IMR-90 (cell line): ENCODE measurements at regions not wholly inside any gene's neighbourhood (a gene's known extent, or its start where the extent isn't known, plus 50 kb on each side); places are given as distances from the start of the nearest gene placed in this dataset.

Experiments
- ATAC-seq: fragments of 200-7000 bp; cut with Tn5 transposase; 2 replicates; pipeline ENCODE4 v1.9.1; 2020; ENCODE audit warnings: low read depth, mild to moderate bottlenecking, moderate library complexity
- BruUV-seq: library from RNA; stranded (reverse); fragments of 400-500 nt; replicated peaks from 2 replicates; lab custom pipeline; 2021; lab: Mats Ljungman, UMichigan
- CTCF ChIA-PET: fragments of 300-600 bp; formaldehyde crosslinking; extraction: SDS; loops from one replicate; lab custom pipeline; 2021; ENCODE audit warnings: antibody characterized with exemption; lab: Yijun Ruan, JAX
- POLR2A ChIA-PET: fragments of 300-600 bp; sonication (Branson Sonifier 250); formaldehyde crosslinking; loops from one replicate; lab custom pipeline; 2022; ENCODE audit warnings: antibody characterized with exemption; ENCODE audit not compliant: unreplicated experiment; lab: Charles Lee
- DNase-seq: peaks from one replicate; pipeline ENCODE4 v3.0.0; 2013
- H2AFZ ChIP-seq: replicated peaks from 2 replicates; pipeline ENCODE3; 2013; ENCODE audit warnings: low read length, mild to moderate bottlenecking; ENCODE audit not compliant: poor library complexity
- H2AK5ac ChIP-seq: 2 replicates; pipeline ENCODE4 v1.6.1; 2013; ENCODE audit warnings: low read depth, low read length, inconsistent platforms
- H2AK9ac ChIP-seq: replicated peaks from 2 replicates; pipeline ENCODE3; 2013; ENCODE audit warnings: mild to moderate bottlenecking, low read depth, low read length, moderate library complexity; ENCODE audit not compliant: poor library complexity
- H2BK120ac ChIP-seq: 2 replicates; pipeline ENCODE4 v1.6.1; 2013; ENCODE audit warnings: low read depth, low read length, inconsistent platforms
- H2BK15ac ChIP-seq: 3 replicates; pipeline ENCODE4 v1.6.1; 2013; ENCODE audit warnings: low read depth, low read length, inconsistent platforms
- H2BK20ac ChIP-seq: 2 replicates; pipeline ENCODE4 v1.6.1; 2013; ENCODE audit warnings: low read depth, mild to moderate bottlenecking, inconsistent platforms, low read length, moderate library complexity
- H2BK5ac ChIP-seq: 2 replicates; pipeline ENCODE4 v1.6.1; 2013; ENCODE audit warnings: mild to moderate bottlenecking, low read depth, low read length, inconsistent platforms; ENCODE audit not compliant: poor library complexity, severe bottlenecking
- H3K14ac ChIP-seq: replicated peaks from 2 replicates; pipeline ENCODE4 v1.6.1; 2013; ENCODE audit warnings: low read depth, low read length, inconsistent platforms
- H3K18ac ChIP-seq: 2 replicates; pipeline ENCODE4 v1.6.1; 2013; ENCODE audit warnings: low read depth, low read length, control low read depth
- H3K23ac ChIP-seq: 2 replicates; pipeline ENCODE4 v1.6.1; 2013; ENCODE audit warnings: low read depth, low read length, inconsistent platforms
- H3K27ac ChIP-seq: 2 replicates; pipeline ENCODE4 v1.5.1; 2013; ENCODE audit warnings: mild to moderate bottlenecking, control low read depth, low read length; ENCODE audit not compliant: insufficient read depth
- H3K27me3 ChIP-seq: 2 replicates; pipeline ENCODE4 v1.6.1; 2013; ENCODE audit warnings: low read length; ENCODE audit not compliant: control insufficient read depth, insufficient read depth
- H3K36me3 ChIP-seq: 2 replicates; pipeline ENCODE4 v1.6.1; 2013; ENCODE audit warnings: low read length, mixed read lengths; ENCODE audit not compliant: control insufficient read depth, insufficient read depth
- H3K4ac ChIP-seq: 2 replicates; pipeline ENCODE4 v1.6.1; 2013; ENCODE audit warnings: low read depth, low read length, inconsistent platforms
- H3K4me1 ChIP-seq: 2 replicates; pipeline ENCODE4 v1.6.1; 2013; ENCODE audit warnings: low read length, mixed read lengths; ENCODE audit not compliant: control insufficient read depth, insufficient read depth
- H3K4me2 ChIP-seq: 2 replicates; pipeline ENCODE4 v1.6.1; 2013; ENCODE audit warnings: low read depth, mild to moderate bottlenecking, control low read depth, low read length, moderate library complexity
- H3K4me3 ChIP-seq: 2 replicates; pipeline ENCODE4 v1.5.1; 2013; ENCODE audit warnings: low read depth, mild to moderate bottlenecking, control low read depth, low read length, moderate library complexity; ENCODE audit not compliant: insufficient read depth
- H3K56ac ChIP-seq: 2 replicates; pipeline ENCODE4 v1.6.1; 2013; ENCODE audit warnings: low read length, inconsistent platforms; ENCODE audit not compliant: insufficient read depth; ENCODE audit errors: extremely low read depth
- H3K79me1 ChIP-seq, 2 experiments: 2 replicates each; pipeline ENCODE4 v1.6.1; 2013; ENCODE audit warnings: low read length in 2 of 2, inconsistent platforms in 1 of 2, low read depth in 1 of 2
- H3K9ac ChIP-seq: 2 replicates; pipeline ENCODE4 v1.6.1; 2013; ENCODE audit warnings: low read depth, low read length, control low read depth
- H3K9me1 ChIP-seq: 2 replicates; pipeline ENCODE4 v1.6.1; 2013; ENCODE audit warnings: low read length, inconsistent platforms; ENCODE audit not compliant: insufficient read depth
- H3K9me3 ChIP-seq: 2 replicates; pipeline ENCODE4 v1.6.1; 2013; ENCODE audit warnings: low read length; ENCODE audit not compliant: control insufficient read depth, insufficient read depth
- H4K20me1 ChIP-seq: 2 replicates; pipeline ENCODE4 v1.6.1; 2013; ENCODE audit warnings: low read length, inconsistent platforms; ENCODE audit not compliant: insufficient read depth
- H4K5ac ChIP-seq: 2 replicates; pipeline ENCODE4 v1.6.1; 2013; ENCODE audit warnings: mild to moderate bottlenecking, low read depth, low read length, control low read depth
- H4K8ac ChIP-seq, 2 experiments: 2 replicates each; pipeline ENCODE4 v1.6.1; 2013; ENCODE audit warnings: low read depth in 2 of 2, low read length in 2 of 2, control low read depth in 1 of 2, inconsistent platforms in 1 of 2
- H4K91ac ChIP-seq: 2 replicates; pipeline ENCODE4 v1.6.1; 2013; ENCODE audit warnings: low read depth, low read length, inconsistent platforms; ENCODE audit not compliant: insufficient read depth
- BHLHE40 ChIP-seq: fragments of 150-350 bp; IDR thresholded peaks from 2 replicates; pipeline ENCODE4 v1.6.1; 2016; ENCODE audit warnings: mild to moderate bottlenecking, low read depth, low read length
- CEBPB ChIP-seq: IDR thresholded peaks from 2 replicates; pipeline ENCODE4 v1.6.1; 2012; ENCODE audit warnings: low read depth, low read length, improper control_type of control experiment
- CHD1 ChIP-seq: IDR thresholded peaks from 2 replicates; pipeline ENCODE4 v1.6.1; 2012; ENCODE audit warnings: low read depth, low read length, improper control_type of control experiment
- FOS ChIP-seq: fragments of 150-350 bp; IDR thresholded peaks from 2 replicates; pipeline ENCODE4 v1.6.1; 2016; ENCODE audit warnings: low read depth, low read length
- MAFK ChIP-seq: IDR thresholded peaks from 2 replicates; pipeline ENCODE4 v1.6.1; 2012; ENCODE audit warnings: low read depth, low read length, improper control_type of control experiment
- MAZ ChIP-seq: IDR thresholded peaks from 2 replicates; pipeline ENCODE4 v1.6.1; 2012; ENCODE audit warnings: low read depth, mild to moderate bottlenecking, low read length, improper control_type of control experiment, moderate library complexity, borderline replicate concordance
- MXI1 ChIP-seq: IDR thresholded peaks from 2 replicates; pipeline ENCODE4 v1.6.1; 2012; ENCODE audit warnings: low read depth, mild to moderate bottlenecking, low read length, moderate library complexity, borderline replicate concordance
- NFE2L2 ChIP-seq: fragments of 150-350 bp; IDR thresholded peaks from 2 replicates; pipeline ENCODE4 v1.6.1; 2016; ENCODE audit warnings: low read depth, mild to moderate bottlenecking, low read length
- POLR2A ChIP-seq: IDR thresholded peaks from 2 replicates; pipeline ENCODE4 v1.6.1; 2012; ENCODE audit warnings: mild to moderate bottlenecking, low read depth, low read length
- RAD21 ChIP-seq: IDR thresholded peaks from 2 replicates; pipeline ENCODE4 v1.6.1; 2012; ENCODE audit warnings: low read length, improper control_type of control experiment
- RCOR1 ChIP-seq: IDR thresholded peaks from 2 replicates; pipeline ENCODE4 v1.6.1; 2012; ENCODE audit warnings: mild to moderate bottlenecking, low read length, improper control_type of control experiment; ENCODE audit not compliant: insufficient replicate concordance
- RFX5 ChIP-seq: IDR thresholded peaks from 2 replicates; pipeline ENCODE4 v1.8.0; 2012; ENCODE audit warnings: low read depth, mild to moderate bottlenecking, low read length, moderate library complexity
- SMC3 ChIP-seq: fragments of 150-350 bp; IDR thresholded peaks from 2 replicates; pipeline ENCODE4 v1.6.1; 2016; ENCODE audit warnings: low read depth, mild to moderate bottlenecking, antibody characterized with exemption, low read length, moderate library complexity
- WGBS, 2 experiments: methylation state at CpG; one replicate each; pipeline versions ENCODE4 v1.1.5 to v1.1.7; 2013; ENCODE audit warnings: missing lambda C conversion rate in 2 of 2; ENCODE audit not compliant: insufficient read length in 1 of 2; ENCODE audit errors: extremely low coverage in 2 of 2; 5-methylcytosine and 5-hydroxymethylcytosine counted together
- dilution Hi-C: fragments of 300-500 bp; cut with HindIII; formaldehyde crosslinking; loops from one replicate; pipeline ENCODE4 v1.14.3; 2018; ENCODE audit warnings: low sequenced_read_pairs; ENCODE audit not compliant: unreplicated experiment
- in situ Hi-C: fragments of 300-500 bp; cut with MboI; formaldehyde crosslinking; loops from 3 replicates; pipeline ENCODE4 v1.14.3; 2019; ENCODE audit warnings: low sequenced_read_pairs, inconsistent platforms, mixed read lengths
- intact Hi-C: fragments of 100-400 bp; cut with micrococcal nuclease; formaldehyde crosslinking; loops from 2 replicates; pipeline ENCODE4 v1.10.0; 2022
- TF ChIP-seq, protein P1 (sequence below): fragments of 150-350 bp; IDR thresholded peaks from 2 replicates; pipeline ENCODE4 v1.6.1; 2017; ENCODE audit warnings: mild to moderate bottlenecking, antibody characterized with exemption, low read length, low read depth
- TF ChIP-seq, protein P2 (sequence below): fragments of 150-350 bp; IDR thresholded peaks from 2 replicates; pipeline ENCODE4 v1.6.1; 2016; ENCODE audit warnings: low read depth, mild to moderate bottlenecking, low read length, moderate library complexity, borderline replicate concordance
- TF ChIP-seq, protein P3 (sequence below): conservative IDR thresholded peaks from 2 replicates; pipeline ENCODE4 v1.5.1; 2012; ENCODE audit warnings: mild to moderate bottlenecking, low read depth, low read length, improper control_type of control experiment

DNA sequence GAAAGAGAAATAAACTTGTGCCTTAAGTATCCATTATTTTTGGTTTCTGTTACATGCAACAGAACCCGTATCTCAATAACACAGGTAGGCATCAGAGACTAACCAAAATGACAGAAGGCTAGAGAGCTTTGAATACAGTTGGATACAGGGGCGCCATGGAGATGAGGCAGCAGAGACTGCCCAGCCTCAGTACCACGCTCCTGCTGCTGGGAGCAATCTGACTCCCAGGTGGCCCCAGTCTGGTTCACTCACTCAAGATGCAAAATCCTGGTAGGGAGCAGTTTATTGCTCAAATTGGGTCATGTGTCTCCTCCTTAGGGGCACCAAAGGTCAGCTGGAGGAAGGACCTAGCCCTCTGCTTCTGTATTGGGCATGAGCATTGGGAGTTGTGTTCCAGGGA is 218.9 kb downstream of the USP22 start:
- no peak overlapping the region for H2AFZ ChIP-seq
- ChIA-PET POLR2A (no interaction called here), CTCF (no interaction called here)
- no peaks in the 10 kb centered on the region for H3K9me3 ChIP-seq
- ATAC-seq (no peak), DNase-seq (no peak)
- H3K36me3 ChIP-seq = no peaks in the 10 kb centered on the region
- no peak overlapping the region for H3K23ac ChIP-seq
- H3K4me1 ChIP-seq = no peaks in the 10 kb centered on the region
- H2BK15ac ChIP-seq = no peak overlapping the region
- H2BK120ac ChIP-seq = no peak overlapping the region
- no peak overlapping the region for H3K27ac ChIP-seq
- no peak overlapping the region for H2AK9ac ChIP-seq
- dilution Hi-C loops = no loop called here
- no peak overlapping the region for H3K18ac ChIP-seq
- no peak overlapping the region for H2BK5ac ChIP-seq
- no peak overlapping the region for H3K56ac ChIP-seq
- WGBS, 2 experiments = 25% methylated on average over 2 of the region's 3 CpGs; no CpG with 5 or more reads in 1 of the 2 experiments
- H3K79me1 ChIP-seq = no peaks in the 10 kb centered on the region
- H4K91ac ChIP-seq = no peak overlapping the region
- H4K5ac ChIP-seq = no peak overlapping the region
- H3K27me3 ChIP-seq = no peaks in the 10 kb centered on the region; the same call in 1 of the 2 replicates
- TF ChIP-seq BHLHE40 = no peak
- TF ChIP-seq CHD1 = no peak
- TF ChIP-seq, protein P1, sequence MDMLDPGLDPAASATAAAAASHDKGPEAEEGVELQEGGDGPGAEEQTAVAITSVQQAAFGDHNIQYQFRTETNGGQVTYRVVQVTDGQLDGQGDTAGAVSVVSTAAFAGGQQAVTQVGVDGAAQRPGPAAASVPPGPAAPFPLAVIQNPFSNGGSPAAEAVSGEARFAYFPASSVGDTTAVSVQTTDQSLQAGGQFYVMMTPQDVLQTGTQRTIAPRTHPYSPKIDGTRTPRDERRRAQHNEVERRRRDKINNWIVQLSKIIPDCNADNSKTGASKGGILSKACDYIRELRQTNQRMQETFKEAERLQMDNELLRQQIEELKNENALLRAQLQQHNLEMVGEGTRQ = no peak
- no peak for TF ChIP-seq FOS
- no peak for TF ChIP-seq MAZ
- TF ChIP-seq, protein P2, sequence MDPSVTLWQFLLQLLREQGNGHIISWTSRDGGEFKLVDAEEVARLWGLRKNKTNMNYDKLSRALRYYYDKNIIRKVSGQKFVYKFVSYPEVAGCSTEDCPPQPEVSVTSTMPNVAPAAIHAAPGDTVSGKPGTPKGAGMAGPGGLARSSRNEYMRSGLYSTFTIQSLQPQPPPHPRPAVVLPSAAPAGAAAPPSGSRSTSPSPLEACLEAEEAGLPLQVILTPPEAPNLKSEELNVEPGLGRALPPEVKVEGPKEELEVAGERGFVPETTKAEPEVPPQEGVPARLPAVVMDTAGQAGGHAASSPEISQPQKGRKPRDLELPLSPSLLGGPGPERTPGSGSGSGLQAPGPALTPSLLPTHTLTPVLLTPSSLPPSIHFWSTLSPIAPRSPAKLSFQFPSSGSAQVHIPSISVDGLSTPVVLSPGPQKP = no peak
- TF ChIP-seq NFE2L2 = no peak
- TF ChIP-seq POLR2A = no peak
- TF ChIP-seq MAFK = no peak
- no peak for TF ChIP-seq SMC3
- TF ChIP-seq, protein P3, sequence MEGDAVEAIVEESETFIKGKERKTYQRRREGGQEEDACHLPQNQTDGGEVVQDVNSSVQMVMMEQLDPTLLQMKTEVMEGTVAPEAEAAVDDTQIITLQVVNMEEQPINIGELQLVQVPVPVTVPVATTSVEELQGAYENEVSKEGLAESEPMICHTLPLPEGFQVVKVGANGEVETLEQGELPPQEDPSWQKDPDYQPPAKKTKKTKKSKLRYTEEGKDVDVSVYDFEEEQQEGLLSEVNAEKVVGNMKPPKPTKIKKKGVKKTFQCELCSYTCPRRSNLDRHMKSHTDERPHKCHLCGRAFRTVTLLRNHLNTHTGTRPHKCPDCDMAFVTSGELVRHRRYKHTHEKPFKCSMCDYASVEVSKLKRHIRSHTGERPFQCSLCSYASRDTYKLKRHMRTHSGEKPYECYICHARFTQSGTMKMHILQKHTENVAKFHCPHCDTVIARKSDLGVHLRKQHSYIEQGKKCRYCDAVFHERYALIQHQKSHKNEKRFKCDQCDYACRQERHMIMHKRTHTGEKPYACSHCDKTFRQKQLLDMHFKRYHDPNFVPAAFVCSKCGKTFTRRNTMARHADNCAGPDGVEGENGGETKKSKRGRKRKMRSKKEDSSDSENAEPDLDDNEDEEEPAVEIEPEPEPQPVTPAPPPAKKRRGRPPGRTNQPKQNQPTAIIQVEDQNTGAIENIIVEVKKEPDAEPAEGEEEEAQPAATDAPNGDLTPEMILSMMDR = no peak
- TF ChIP-seq RCOR1 = no peak
- TF ChIP-seq RAD21 = no peak
- no peak for TF ChIP-seq RFX5
- TF ChIP-seq CEBPB = no peak
- no peak for TF ChIP-seq MXI1
- no peak overlapping the region for H2AK5ac ChIP-seq
- no TSS peak for BruUV-seq
- H3K14ac ChIP-seq = no peak overlapping the region
- H3K4me3 ChIP-seq = no peak overlapping the region
- no peak overlapping the region for H4K8ac ChIP-seq
- in situ Hi-C loops = no loop called here
- H3K9me1 ChIP-seq = no peaks in the 10 kb centered on the region
- H3K4ac ChIP-seq = no peak overlapping the region
- H2BK20ac ChIP-seq = no peak overlapping the region
- no peak overlapping the region for H3K4me2 ChIP-seq
- H4K20me1 ChIP-seq = no peaks in the 10 kb centered on the region
- no peak overlapping the region for H3K9ac ChIP-seq
- intact Hi-C loops = no loop called here
